SJSA1 (cell line): ENCODE measurements at regions not wholly inside any gene's neighbourhood (a gene's known extent, or its start where the extent isn't known, plus 50 kb on each side); places are given as distances from the start of the nearest gene placed in this dataset.

Source experiments
- DNase-seq, 2 experiments: peaks; one replicate each; pipeline ENCODE4 v3.0.0-alpha.2; 2015 to 2020; ENCODE audit warnings: low spot score in 2 of 2, low read depth in 1 of 2
- H3K27ac ChIP-seq: fragments of 250-450 bp; sonication (Bioruptor Pico); 2 replicates; pipeline ENCODE4 v1.5.1; 2020; ENCODE audit warnings: mild to moderate bottlenecking, moderate library complexity
- H3K27me3 ChIP-seq: fragments of 250-450 bp; sonication (Bioruptor Pico); replicated peaks from 2 replicates; pipeline ENCODE4 v1.5.1; 2020; ENCODE audit warnings: mild to moderate bottlenecking, moderate library complexity
- H3K36me3 ChIP-seq: fragments of 250-450 bp; sonication (Bioruptor Pico); 2 replicates; pipeline ENCODE4 v1.5.1; 2020; ENCODE audit warnings: mild to moderate bottlenecking
- H3K4me1 ChIP-seq: fragments of 250-450 bp; sonication (Bioruptor Pico); replicated peaks from 2 replicates; pipeline ENCODE4 v1.6.1; 2021; ENCODE audit warnings: mild to moderate bottlenecking
- H3K4me3 ChIP-seq: fragments of 250-450 bp; sonication (Bioruptor Pico); 2 replicates; pipeline ENCODE4 v1.5.1; 2020; ENCODE audit warnings: mild to moderate bottlenecking
- H3K9me3 ChIP-seq: fragments of 250-450 bp; sonication (Bioruptor Pico); replicated peaks from 2 replicates; pipeline ENCODE4 v1.5.1; 2020; ENCODE audit warnings: mild to moderate bottlenecking

- H3K27ac ChIP-seq = no peak overlapping the region
- no peak overlapping the region for H3K4me3 ChIP-seq
- no peaks in the 10 kb centered on the region for H3K4me1 ChIP-seq
- no peaks in the 10 kb centered on the region for H3K27me3 ChIP-seq
- no peaks in the 10 kb centered on the region for H3K36me3 ChIP-seq
- H3K9me3 ChIP-seq = no peaks in the 10 kb centered on the region; the same call in 1 of the 2 replicates
- no peak for DNase-seq
Observed at GRCh38 chr2:103980401-103980800, 873.5 kb upstream of the POU3F3 start.

GRCh38 chr2:103982691-103983090 is 871.2 kb upstream of the POU3F3 start:
- no peak for DNase-seq
- no peak overlapping the region for H3K27ac ChIP-seq
- no peak overlapping the region for H3K4me3 ChIP-seq
- no peaks in the 10 kb centered on the region for H3K4me1 ChIP-seq
- H3K36me3 ChIP-seq = no peaks in the 10 kb centered on the region
- H3K9me3 ChIP-seq = no peaks in the 10 kb centered on the region; the same call in 1 of the 2 replicates
- H3K27me3 ChIP-seq = no peaks in the 10 kb centered on the region

GRCh38 chr2:103986001-103986400 is 867.9 kb upstream of the POU3F3 start:
- Histone ChIP-seq H3K4me3 (no peak overlapping the region), H3K27ac (no peak overlapping the region), H3K27me3 (no peaks in the 10 kb centered on the region), H3K9me3 (no peaks in the 10 kb centered on the region; the same call in 1 of the 2 replicates), H3K36me3 (no peaks in the 10 kb centered on the region), H3K4me1 (no peaks in the 10 kb centered on the region)
- no peak for DNase-seq

GRCh38 chr2:103991591-103991990 is 862.3 kb upstream of the POU3F3 start:
- no peak for DNase-seq
- Histone ChIP-seq H3K36me3 (no peaks in the 10 kb centered on the region), H3K4me1 (no peaks in the 10 kb centered on the region), H3K27ac (no peak overlapping the region), H3K4me3 (no peak overlapping the region), H3K9me3 (no peaks in the 10 kb centered on the region; the same call in 1 of the 2 replicates), H3K27me3 (no peaks in the 10 kb centered on the region)

GRCh38 chr2:104004821-104005220 is 849.1 kb upstream of the POU3F3 start:
- Histone ChIP-seq H3K4me3 (no peak overlapping the region), H3K4me1 (no peaks in the 10 kb centered on the region), H3K9me3 (peaks cover 4% of the 10 kb centered on the region; the same call in 1 of the 2 replicates), H3K36me3 (no peaks in the 10 kb centered on the region), H3K27me3 (no peaks in the 10 kb centered on the region), H3K27ac (no peak overlapping the region)
- DNase-seq = no peak

- Histone ChIP-seq H3K4me3 (no peak overlapping the region), H3K36me3 (no peaks in the 10 kb centered on the region), H3K9me3 (no peaks in the 10 kb centered on the region), H3K27me3 (no peaks in the 10 kb centered on the region), H3K4me1 (no peaks in the 10 kb centered on the region), H3K27ac (no peak overlapping the region)
- DNase-seq = no peak
Observed at GRCh38 chr2:104016801-104017200, 837.1 kb upstream of the POU3F3 start.

GRCh38 chr2:104023306-104023705 is 830.6 kb upstream of the POU3F3 start:
- H3K9me3 ChIP-seq = no peaks in the 10 kb centered on the region; the same call in 1 of the 2 replicates

GRCh38 chr2:104023765-104024164 is 830.1 kb upstream of the POU3F3 start:
- no peak for DNase-seq
- Histone ChIP-seq H3K9me3 (no peaks in the 10 kb centered on the region; the same call in 1 of the 2 replicates), H3K27ac (no peak overlapping the region), H3K36me3 (no peaks in the 10 kb centered on the region), H3K27me3 (no peaks in the 10 kb centered on the region), H3K4me1 (no peaks in the 10 kb centered on the region), H3K4me3 (no peak overlapping the region)

More at GRCh38 chr2:104023306-104023705, 830.6 kb upstream of the POU3F3 start:
- no peaks in the 10 kb centered on the region for H3K27me3 ChIP-seq
- no peak for DNase-seq
- H3K4me1 ChIP-seq = no peaks in the 10 kb centered on the region
- H3K4me3 ChIP-seq = no peak overlapping the region
- no peak overlapping the region for H3K27ac ChIP-seq
- H3K36me3 ChIP-seq = no peaks in the 10 kb centered on the region

GRCh38 chr2:104025295-104025694 is 828.6 kb upstream of the POU3F3 start:
- no peaks in the 10 kb centered on the region for H3K36me3 ChIP-seq
- no peaks in the 10 kb centered on the region; the same call in 1 of the 2 replicates for H3K9me3 ChIP-seq
- H3K27ac ChIP-seq = no peak overlapping the region
- no peak overlapping the region for H3K4me3 ChIP-seq
- H3K27me3 ChIP-seq = no peaks in the 10 kb centered on the region
- H3K4me1 ChIP-seq = no peaks in the 10 kb centered on the region
- no peak for DNase-seq

GRCh38 chr2:104026725-104027124 is 827.2 kb upstream of the POU3F3 start:
- Histone ChIP-seq H3K4me1 (no peaks in the 10 kb centered on the region), H3K36me3 (no peaks in the 10 kb centered on the region), H3K4me3 (no peak overlapping the region), H3K27ac (no peak overlapping the region), H3K27me3 (no peaks in the 10 kb centered on the region), H3K9me3 (no peaks in the 10 kb centered on the region; the same call in 1 of the 2 replicates)
- no peak for DNase-seq

GRCh38 chr2:104027321-104027720 is 826.6 kb upstream of the POU3F3 start:
- no peaks in the 10 kb centered on the region for H3K4me1 ChIP-seq
- H3K27me3 ChIP-seq = no peaks in the 10 kb centered on the region
- no peaks in the 10 kb centered on the region; the same call in 1 of the 2 replicates for H3K9me3 ChIP-seq
- H3K27ac ChIP-seq = no peak overlapping the region
- H3K4me3 ChIP-seq = no peak overlapping the region
- no peaks in the 10 kb centered on the region for H3K36me3 ChIP-seq
- DNase-seq = no peak

- Histone ChIP-seq H3K27me3 (no peaks in the 10 kb centered on the region), H3K27ac (no peak overlapping the region), H3K36me3 (no peaks in the 10 kb centered on the region), H3K4me3 (no peak overlapping the region), H3K4me1 (no peaks in the 10 kb centered on the region), H3K9me3 (no peaks in the 10 kb centered on the region; the same call in 1 of the 2 replicates)
- DNase-seq = no peak
Observed at GRCh38 chr2:104028061-104028460, 825.9 kb upstream of the POU3F3 start.

- Histone ChIP-seq H3K27ac (no peak overlapping the region), H3K4me3 (no peak overlapping the region), H3K4me1 (no peaks in the 10 kb centered on the region), H3K36me3 (no peaks in the 10 kb centered on the region), H3K27me3 (no peaks in the 10 kb centered on the region), H3K9me3 (0 out of 2 replicates have a peak, but pooled peaks cover 5% of the 10 kb centered on the region)
- no peak for DNase-seq
Observed at GRCh38 chr2:104033399-104033798, 820.5 kb upstream of the POU3F3 start.

GRCh38 chr2:104040771-104041170 is 813.1 kb upstream of the POU3F3 start:
- 0 out of 2 replicates have a peak, but pooled peaks cover 5% of the 10 kb centered on the region for H3K9me3 ChIP-seq
- no peaks in the 10 kb centered on the region for H3K27me3 ChIP-seq
- H3K36me3 ChIP-seq = no peaks in the 10 kb centered on the region
- H3K4me1 ChIP-seq = no peaks in the 10 kb centered on the region
- H3K4me3 ChIP-seq = no peak overlapping the region
- no peak overlapping the region for H3K27ac ChIP-seq
- DNase-seq = no peak

GRCh38 chr2:104041351-104041750 is 812.6 kb upstream of the POU3F3 start:
- no peak for DNase-seq
- Histone ChIP-seq H3K27me3 (no peaks in the 10 kb centered on the region), H3K4me1 (no peaks in the 10 kb centered on the region), H3K27ac (no peak overlapping the region), H3K9me3 (0 out of 2 replicates have a peak, but pooled peaks cover 5% of the 10 kb centered on the region), H3K4me3 (no peak overlapping the region), H3K36me3 (no peaks in the 10 kb centered on the region)
